HEK293T (cell line): ENCODE measurements at regions not wholly inside any gene's neighbourhood (a gene's known extent, or its start where the extent isn't known, plus 50 kb on each side); places are given as distances from the start of the nearest gene placed in this dataset.
"Not testable (repeated sequence)": the region's sequence is repeated elsewhere in the genome, so short reads cannot be mapped to it uniquely, and the experiment has no call there.

Source experiments
- CTCF ChIA-PET: fragments of 350-600 bp; formaldehyde crosslinking; extraction: SDS; loops from one replicate; lab custom pipeline; 2021; ENCODE audit warnings: antibody characterized with exemption, inconsistent platforms; lab: Yijun Ruan, JAX
- POLR2A ChIA-PET: fragments of 350-600 bp; formaldehyde crosslinking; extraction: SDS; loops from one replicate; lab custom pipeline; 2020; ENCODE audit warnings: antibody characterized with exemption, inconsistent platforms; lab: Yijun Ruan, JAX
- DNase-seq: peaks from one replicate; pipeline ENCODE4 v3.0.0; 2012; ENCODE audit warnings: mixed read lengths; ENCODE audit errors: extremely low spot score
- ARNT ChIP-seq: fragments of 450-650 bp; IDR thresholded peaks from 2 replicates; pipeline ENCODE4 v1.6.1; 2017; ENCODE audit warnings: mild to moderate bottlenecking
- BHLHE40 ChIP-seq: fragments of 450-650 bp; IDR thresholded peaks from 2 replicates; pipeline ENCODE4 v1.6.1; 2016; ENCODE audit warnings: mild to moderate bottlenecking, moderate library complexity, borderline replicate concordance
- CTBP1 ChIP-seq: fragments of 450-650 bp; IDR thresholded peaks from 2 replicates; pipeline ENCODE4 v1.6.1; 2016; ENCODE audit warnings: borderline replicate concordance
- ELF4 ChIP-seq: fragments of 450-650 bp; IDR thresholded peaks from 2 replicates; pipeline ENCODE4 v1.6.1; 2017; ENCODE audit warnings: antibody characterized with exemption
- FOXA1 ChIP-seq: fragments of 450-650 bp; IDR thresholded peaks from 2 replicates; pipeline ENCODE4 v1.6.1; 2016; ENCODE audit warnings: mild to moderate bottlenecking
- FOXK2 ChIP-seq: fragments of 450-650 bp; IDR thresholded peaks from 2 replicates; pipeline ENCODE4 v1.6.1; 2016; ENCODE audit warnings: mild to moderate bottlenecking
- FOXM1 ChIP-seq: fragments of 450-650 bp; IDR thresholded peaks from 2 replicates; pipeline ENCODE4 v1.6.1; 2017; ENCODE audit warnings: mild to moderate bottlenecking, borderline replicate concordance
- HDGF ChIP-seq: fragments of 450-650 bp; IDR thresholded peaks from 2 replicates; pipeline ENCODE4 v1.6.1; 2017; ENCODE audit warnings: antibody characterized with exemption, borderline replicate concordance
- L3MBTL2 ChIP-seq: fragments of 450-650 bp; conservative IDR thresholded peaks from 2 replicates; pipeline ENCODE4 v1.6.1; 2016; ENCODE audit warnings: mild to moderate bottlenecking
- LEF1 ChIP-seq: fragments of 450-650 bp; IDR thresholded peaks from 2 replicates; pipeline ENCODE4 v1.6.1; 2017; ENCODE audit warnings: mild to moderate bottlenecking, borderline replicate concordance
- NFRKB ChIP-seq: fragments of 450-650 bp; IDR thresholded peaks from 2 replicates; pipeline ENCODE4 v1.6.1; 2016; ENCODE audit warnings: mild to moderate bottlenecking, moderate library complexity
- SP1 ChIP-seq: fragments of 450-650 bp; IDR thresholded peaks from 2 replicates; pipeline ENCODE4 v1.6.1; 2017
- SUZ12 ChIP-seq: fragments of 450-650 bp; IDR thresholded peaks from 2 replicates; pipeline ENCODE4 v1.6.1; 2016; ENCODE audit warnings: mild to moderate bottlenecking
- TARDBP ChIP-seq: fragments of 450-650 bp; IDR thresholded peaks from 2 replicates; pipeline ENCODE4 v1.6.1; 2016
- ZNF384 ChIP-seq: fragments of 450-650 bp; IDR thresholded peaks from 2 replicates; pipeline ENCODE4 v1.6.1; 2016
- TF ChIP-seq, protein P1 (sequence below): fragments of 450-650 bp; IDR thresholded peaks from 2 replicates; pipeline ENCODE4 v1.6.1; 2016

DNA sequence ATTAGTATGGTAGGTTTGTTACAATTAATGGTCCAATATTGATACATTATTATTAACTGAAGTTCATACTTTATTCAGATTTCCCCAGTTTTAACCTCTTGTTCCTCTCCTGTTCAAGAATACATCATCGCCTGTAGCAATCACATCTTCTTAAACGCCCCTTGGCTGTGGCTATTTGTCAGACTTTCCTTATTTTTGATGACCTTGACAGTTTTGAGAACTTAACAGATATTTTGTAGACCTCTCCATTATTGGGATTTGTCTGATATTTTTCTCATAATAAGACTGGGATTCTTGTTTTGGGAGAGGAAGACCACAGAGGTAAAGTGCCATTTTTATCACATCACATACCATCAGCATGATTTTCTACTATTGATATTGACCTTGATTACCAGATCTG, 112.3 kb upstream of the MARCHF11 start:
- ChIA-PET POLR2A (no interaction called here), CTCF (no interaction called here)
- TF ChIP-seq SUZ12 = no peak
- no peak for TF ChIP-seq L3MBTL2
- TF ChIP-seq TARDBP = no peak
- no peak for TF ChIP-seq HDGF
- TF ChIP-seq NFRKB = no peak
- DNase-seq = no peak

DNA sequence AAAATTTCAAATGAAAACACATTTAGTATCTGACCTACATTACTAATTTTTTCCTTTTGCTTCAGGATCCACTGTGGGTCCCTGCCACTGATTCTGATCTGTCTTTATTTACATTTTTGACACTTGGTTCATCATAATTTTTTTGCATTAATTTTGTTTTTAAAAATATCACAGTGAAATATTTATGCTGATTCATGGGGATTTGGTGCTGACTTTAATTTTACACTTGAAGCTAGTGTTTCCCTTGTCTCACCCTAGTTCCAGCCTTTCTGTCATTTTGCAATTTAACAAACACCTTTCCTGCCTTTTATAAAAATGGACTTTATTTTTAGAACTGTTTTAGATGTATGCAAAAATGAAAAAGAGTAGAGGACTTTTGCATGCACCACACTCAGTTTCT, 111.9 kb upstream of the MARCHF11 start:
- ChIA-PET CTCF (no interaction called here), POLR2A (no interaction called here)
- no peak for DNase-seq
- TF ChIP-seq FOXM1 (no peak), FOXA1 (no peak), NFRKB (no peak), HDGF (no peak)

DNA sequence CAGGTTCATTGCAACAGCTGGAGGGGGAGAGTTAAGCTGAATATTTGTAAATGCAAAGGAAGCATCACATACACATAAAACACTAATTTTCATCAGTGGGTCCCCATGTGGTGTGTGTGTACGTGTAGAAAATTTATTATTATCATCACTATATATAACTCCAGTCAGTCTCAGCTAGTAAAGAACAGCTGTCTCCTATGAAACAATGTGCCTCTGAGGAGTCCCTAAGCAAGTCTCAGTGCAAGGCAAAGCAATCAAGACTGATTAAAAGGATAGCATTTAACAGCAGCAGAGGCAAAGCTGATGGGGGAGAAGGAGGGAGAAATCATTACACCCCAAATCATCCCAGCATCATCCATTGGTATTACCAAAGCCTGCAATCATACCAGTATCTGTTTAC, 104.2 kb upstream of the MARCHF11 start:
- no peak for TF ChIP-seq FOXK2
- TF ChIP-seq ARNT = no peak
- no peak for TF ChIP-seq NFRKB
- no peak for TF ChIP-seq HDGF
- TF ChIP-seq LEF1 = no peak
- TF ChIP-seq BHLHE40 = no peak
- CTCF ChIA-PET = no interaction called here
- POLR2A ChIA-PET = no interaction called here
- no peak for DNase-seq

DNA sequence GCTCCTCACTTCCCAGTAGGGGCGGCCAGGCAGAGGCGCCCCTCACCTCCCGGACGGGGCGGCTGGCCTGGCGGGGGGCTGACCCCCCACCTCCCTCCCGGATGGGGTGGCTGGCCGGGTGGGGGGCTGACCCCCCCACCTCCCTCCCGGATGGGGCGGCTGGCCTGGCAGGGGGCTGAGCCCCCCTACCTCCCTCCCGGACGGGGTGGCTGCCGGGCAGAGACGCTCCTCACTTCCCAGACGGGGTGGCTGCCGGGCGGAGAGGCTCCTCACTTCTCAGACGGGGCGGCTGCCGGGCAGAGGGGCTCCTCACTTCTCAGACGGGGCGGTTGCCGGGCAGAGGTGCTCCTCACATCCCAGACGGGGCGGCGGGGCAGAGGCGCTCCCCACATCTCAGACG, 97.3 kb upstream of the MARCHF11 start:
- DNase-seq, POLR2A ChIA-PET, CTCF ChIA-PET: not testable (repeated sequence)

DNA sequence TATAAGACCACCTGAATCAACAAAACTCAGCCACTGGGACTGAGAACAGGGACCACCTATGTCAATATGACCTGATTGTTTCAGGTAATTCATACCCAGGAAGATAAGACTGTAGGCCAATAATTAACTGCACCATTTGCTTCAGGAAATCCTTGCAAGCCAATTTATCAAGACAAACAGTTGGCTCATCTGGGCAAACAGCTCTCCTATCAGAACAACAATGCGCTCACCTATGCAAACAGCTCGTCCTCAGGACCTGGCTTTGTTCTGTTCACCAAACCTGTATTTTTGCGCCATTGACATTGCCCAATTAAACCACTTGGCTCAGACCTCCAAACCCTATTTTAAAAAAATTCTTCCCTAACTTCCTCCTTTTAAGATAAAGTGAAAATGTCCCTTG, 92.3 kb upstream of the MARCHF11 start:
- ChIA-PET CTCF (no interaction called here), POLR2A (no interaction called here)
- DNase-seq = no peak
- no peak for TF ChIP-seq HDGF
- TF ChIP-seq SUZ12 = no peak
- TF ChIP-seq, protein P1, sequence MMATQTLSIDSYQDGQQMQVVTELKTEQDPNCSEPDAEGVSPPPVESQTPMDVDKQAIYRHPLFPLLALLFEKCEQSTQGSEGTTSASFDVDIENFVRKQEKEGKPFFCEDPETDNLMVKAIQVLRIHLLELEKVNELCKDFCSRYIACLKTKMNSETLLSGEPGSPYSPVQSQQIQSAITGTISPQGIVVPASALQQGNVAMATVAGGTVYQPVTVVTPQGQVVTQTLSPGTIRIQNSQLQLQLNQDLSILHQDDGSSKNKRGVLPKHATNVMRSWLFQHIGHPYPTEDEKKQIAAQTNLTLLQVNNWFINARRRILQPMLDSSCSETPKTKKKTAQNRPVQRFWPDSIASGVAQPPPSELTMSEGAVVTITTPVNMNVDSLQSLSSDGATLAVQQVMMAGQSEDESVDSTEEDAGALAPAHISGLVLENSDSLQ = no peak
- TF ChIP-seq CTBP1 = no peak
- no peak for TF ChIP-seq TARDBP
- TF ChIP-seq NFRKB = no peak

DNA sequence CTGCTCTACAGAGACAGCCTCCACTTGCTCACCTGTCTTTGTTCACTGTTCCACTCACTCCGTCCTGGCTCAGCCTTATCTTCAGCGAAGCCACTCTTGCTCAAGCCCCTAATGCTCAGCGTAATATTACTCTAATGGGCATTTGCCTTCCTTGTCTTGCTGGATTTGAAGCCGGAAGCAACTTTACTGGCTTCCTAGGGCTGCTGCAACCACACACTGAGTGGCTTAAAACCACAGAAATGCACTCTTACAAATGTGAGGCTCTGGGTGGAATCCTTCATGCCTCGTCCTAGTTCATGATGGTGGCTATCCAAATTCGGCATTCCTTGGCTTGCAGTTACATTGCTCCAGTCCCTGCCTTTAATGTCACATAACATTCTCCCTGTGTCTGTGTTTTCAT, 85.5 kb upstream of the MARCHF11 start:
- ChIA-PET POLR2A (no interaction called here), CTCF (no interaction called here)
- TF ChIP-seq L3MBTL2 = no peak
- TF ChIP-seq FOXA1 = no peak
- no peak for TF ChIP-seq FOXM1
- TF ChIP-seq TARDBP = no peak
- TF ChIP-seq, protein P1 = no peak
- no peak for TF ChIP-seq BHLHE40
- TF ChIP-seq SP1 = no peak
- no peak for TF ChIP-seq SUZ12
- DNase-seq = no peak

DNA sequence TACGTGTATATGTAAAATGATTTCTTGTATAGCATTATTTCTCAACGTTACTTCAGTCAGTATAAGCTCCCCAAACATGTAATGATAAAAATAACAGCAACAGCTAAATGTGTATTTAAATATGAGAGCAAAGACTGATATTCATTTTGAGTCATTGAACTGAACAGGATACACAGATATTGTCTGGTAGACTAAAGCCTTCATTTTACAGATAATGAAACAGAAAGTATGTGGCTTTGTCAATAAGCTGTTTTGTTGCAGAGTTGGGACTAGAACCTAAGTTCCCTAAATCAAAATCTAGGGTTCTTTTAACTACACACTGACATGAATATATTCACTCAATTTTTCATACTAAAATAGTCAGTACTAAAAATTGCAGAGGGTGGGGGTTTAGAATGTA, 80.4 kb upstream of the MARCHF11 start:
- TF ChIP-seq ELF4 (no peak), L3MBTL2 (no peak), FOXA1 (no peak), ARNT (no peak), TARDBP (no peak), FOXK2 (no peak), BHLHE40 (no peak), FOXM1 (no peak), SP1 (no peak), SUZ12 (no peak), ZNF384 (no peak), LEF1 (no peak), NFRKB (no peak), CTBP1 (no peak), HDGF (no peak)
- TF ChIP-seq, protein P1 = no peak
- POLR2A ChIA-PET = no interaction called here
- DNase-seq = no peak
- CTCF ChIA-PET = no interaction called here

DNA sequence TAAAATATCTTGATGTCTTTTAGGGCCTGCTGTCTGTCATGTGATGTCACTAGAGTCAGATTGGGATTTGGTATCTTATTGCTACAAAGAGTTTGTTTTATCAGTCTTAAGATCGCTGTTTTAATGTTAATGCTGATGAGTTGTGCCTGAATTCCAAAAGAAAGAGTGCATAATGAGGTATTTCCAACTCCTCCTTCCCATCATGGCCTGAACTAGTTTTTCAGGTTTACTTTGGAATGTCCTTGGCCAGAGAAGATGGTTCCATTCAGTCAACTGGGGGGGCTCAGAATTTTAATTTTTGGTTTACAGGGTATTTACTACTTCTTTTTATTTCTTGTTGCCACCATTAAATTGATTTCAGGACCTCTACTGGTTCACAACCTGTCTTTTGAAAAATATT, 74.3 kb upstream of the MARCHF11 start:
- TF ChIP-seq FOXA1 = no peak
- POLR2A ChIA-PET = no interaction called here
- CTCF ChIA-PET = no interaction called here

More for the DNA sequence above, 74.3 kb upstream of the MARCHF11 start:
- DNase-seq = no peak
